SW 1271 (cell line): ENCODE measurements at regions not wholly inside any gene's neighbourhood (a gene's known extent, or its start where the extent isn't known, plus 50 kb on each side); places are given as distances from the start of the nearest gene placed in this dataset.
"Not testable (repeated sequence)": the region's sequence is repeated elsewhere in the genome, so short reads cannot be mapped to it uniquely, and the experiment has no call there.

Experiments
- DNase-seq, 2 experiments: peaks; one replicate each; lab custom pipeline; 2025; lab: John Stamatoyannopoulos, UW

DNA sequence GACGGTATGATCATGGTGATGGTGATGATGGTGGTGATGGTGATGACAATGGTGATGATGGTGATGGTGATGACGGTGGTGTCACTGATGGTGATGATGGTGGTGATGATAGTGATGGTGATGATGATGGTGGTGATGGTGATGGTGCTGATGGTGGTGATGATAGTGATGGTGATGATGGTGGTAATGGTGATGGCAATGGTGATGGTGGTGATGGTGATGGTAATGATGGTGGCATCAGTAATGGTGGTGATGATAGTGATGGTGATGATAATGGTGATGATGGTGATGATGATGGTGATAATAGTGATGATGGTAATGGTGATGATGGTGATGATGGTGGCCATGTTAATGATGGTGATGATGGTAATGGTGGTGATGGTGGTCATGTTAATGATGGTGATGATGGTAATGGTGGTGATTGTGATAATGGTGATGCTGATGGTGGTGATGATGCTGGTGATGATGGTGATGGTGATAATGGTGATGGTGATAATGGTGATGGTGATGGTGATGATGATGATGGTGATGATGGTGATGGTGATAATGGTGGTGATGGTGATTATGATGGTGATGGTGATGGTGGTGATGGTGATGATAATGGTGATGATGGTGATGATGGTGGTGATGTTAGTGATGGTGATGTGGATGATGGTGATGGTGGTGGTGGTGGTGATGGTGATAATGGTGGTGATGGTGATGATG lies 107.2 kb downstream of the C16orf95 start:
- DNase-seq, result no peak

DNA sequence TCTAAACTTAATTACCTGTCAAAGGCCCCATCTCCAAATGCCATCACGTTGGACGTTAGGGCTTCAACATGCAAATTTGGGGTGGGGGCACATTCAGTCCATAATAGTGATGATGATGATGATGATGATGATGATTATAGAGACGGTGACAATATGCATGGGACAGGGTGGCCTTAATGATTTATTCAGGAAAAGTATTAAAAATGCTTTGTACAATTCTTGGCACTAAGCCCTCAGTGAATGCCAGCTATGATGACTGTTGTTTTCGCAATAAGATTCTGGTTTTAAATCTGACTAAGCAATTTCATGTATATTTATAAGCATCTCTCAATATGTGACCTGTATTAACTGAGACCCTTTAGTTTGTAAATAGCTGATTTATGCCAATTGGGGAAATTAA lies 106.3 kb downstream of the C16orf95 start:
- no peak for DNase-seq

DNA sequence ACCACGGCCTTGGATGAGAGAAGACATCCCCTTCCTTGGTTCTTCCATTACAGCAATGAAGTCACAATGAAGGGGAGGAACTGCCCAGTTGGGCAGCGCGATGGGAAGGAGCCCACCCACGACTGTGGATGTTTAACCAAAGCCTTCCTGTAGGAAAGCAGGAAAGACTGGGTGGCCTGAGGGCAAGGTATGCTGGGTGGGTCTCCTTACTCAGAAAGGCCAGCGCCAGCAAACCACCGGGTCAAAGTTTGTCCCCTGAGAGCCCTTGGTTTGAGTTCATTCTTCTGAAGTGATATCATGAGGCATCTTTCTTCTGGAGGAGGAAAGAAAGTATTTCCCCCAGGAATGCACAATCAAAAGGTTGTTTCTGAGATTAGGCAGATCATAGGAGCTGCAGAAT lies 105.2 kb downstream of the C16orf95 start:
- no peak for DNase-seq

DNA sequence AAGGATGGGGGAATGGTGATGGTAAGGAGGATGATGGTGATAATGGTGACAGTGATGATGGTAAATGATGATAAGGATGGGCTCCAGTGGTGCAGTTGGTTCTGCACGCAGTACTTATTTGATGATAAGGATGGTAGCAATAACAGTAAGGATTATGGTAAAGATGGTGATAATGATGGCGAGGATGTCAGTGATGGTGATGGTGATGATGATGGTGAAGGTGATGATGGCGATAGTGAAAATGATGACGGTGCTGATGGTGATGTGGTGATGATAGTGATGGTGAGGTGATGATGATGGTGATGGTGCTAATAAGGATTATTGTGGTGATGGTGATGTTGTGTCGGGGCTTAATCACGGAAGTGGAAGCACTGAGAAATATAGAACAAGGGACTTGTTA lies 103.7 kb downstream of the C16orf95 start:
- DNase-seq, result no peak

DNA sequence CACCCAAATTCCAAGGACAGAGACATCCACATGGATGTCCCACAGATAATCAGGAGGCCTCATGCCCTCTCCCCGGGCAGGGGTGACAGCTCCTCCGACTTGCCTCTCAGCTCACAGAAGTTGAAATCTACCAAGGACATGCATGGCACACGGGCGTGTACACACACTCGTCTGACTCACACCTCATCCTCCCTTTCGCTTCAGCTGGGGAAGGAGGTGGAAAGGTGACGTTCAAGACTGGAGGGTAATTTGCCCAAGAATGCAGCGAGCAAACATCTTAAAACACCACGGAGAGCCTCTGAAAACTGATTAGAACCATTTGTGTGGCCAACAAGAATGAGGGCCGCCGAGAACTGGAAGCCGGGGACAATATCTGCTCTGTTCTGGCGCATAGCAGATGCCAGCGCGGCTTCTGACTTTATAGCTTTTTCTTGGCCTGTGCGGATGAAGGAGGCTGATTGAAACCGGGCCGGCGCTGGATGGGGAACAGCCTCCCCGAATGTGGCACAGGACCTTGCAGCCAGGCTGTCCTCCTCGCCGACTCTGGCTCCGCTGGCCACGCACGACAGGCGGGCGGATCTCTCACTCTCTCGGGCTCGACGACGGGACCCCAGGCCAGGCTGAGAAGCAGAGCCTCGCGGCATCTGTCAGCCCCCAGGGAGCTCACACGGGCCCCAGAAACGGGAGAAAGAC lies 100.9 kb downstream of the C16orf95 start:
- no peak for DNase-seq

DNA sequence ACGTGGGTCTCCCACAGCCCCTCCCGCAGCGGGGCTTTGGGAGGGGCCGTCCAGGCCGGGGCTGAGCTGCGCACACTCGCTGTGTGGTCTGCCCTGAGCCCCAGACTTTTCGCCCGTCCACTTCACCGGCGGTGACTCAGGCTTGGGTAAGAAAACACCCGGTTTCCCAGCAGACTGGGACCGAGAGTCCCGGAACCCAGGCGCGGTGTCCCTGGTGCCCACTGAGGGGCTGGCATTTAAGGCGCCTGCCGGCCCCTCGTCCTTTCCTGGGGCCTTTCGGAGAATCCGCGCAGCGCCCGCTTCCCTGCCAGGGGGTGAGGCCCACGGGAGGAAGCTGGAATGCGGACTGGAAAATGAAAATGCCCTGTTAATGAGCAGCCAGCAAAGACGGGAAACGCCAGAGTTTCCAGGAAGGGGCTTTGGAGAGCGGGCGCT lies 100.3 kb downstream of the C16orf95 start:
- no peak for DNase-seq

DNA sequence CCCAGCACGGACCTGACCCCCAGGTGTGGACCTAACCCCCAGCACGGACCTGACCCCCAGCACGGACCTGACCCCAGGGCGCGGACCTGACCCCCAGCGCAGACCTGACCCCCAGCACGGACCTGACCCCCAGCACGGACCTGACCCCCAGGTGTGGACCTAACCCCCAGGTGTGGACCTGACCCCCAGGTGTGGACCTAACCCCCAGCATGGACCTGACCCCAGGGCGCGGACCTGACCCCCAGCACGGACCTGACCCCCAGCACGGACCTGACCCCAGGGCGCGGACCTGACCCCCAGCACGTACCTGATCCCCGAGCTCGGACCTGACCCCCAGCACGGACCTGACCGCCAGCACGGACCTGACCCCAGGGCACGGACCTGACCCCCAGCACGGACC lies 99.4 kb downstream of the C16orf95 start:
- not testable (repeated sequence) for DNase-seq

DNA sequence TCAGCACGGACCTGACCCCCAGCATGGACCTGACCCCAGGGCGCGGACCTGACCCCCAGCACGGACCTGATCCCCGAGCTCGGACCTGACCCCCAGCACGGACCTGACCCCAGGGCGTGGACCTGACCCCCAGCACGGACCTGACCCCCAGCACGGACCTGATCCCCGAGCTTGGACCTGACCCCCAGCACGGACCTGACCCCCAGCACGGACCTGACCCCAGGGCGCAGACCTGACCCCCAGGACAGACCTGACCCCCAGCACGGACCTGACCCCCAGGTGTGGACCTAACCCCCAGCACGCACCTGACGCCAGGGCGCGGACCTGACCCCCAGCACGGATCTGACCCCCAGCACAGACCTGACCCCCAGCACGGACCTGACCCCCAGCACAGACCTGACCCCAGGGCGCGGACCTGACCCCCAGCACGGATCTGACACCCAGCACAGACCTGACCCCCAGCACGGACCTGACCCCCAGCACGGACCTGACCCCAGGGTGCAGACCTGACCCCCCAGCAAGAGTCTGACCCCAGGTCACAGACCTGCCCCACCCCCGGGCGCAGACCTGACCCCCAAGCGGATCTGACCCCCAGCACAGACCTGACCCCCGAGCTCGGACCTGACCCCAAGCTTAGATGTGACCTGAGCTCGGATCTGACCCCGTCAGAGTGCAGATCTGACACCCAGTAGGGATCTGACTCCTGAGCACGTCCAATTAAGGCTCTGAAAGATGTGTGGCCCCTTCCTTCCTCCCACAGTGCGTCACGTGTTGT lies 98.7 kb downstream of the C16orf95 start:
- DNase-seq, result no peak

DNA sequence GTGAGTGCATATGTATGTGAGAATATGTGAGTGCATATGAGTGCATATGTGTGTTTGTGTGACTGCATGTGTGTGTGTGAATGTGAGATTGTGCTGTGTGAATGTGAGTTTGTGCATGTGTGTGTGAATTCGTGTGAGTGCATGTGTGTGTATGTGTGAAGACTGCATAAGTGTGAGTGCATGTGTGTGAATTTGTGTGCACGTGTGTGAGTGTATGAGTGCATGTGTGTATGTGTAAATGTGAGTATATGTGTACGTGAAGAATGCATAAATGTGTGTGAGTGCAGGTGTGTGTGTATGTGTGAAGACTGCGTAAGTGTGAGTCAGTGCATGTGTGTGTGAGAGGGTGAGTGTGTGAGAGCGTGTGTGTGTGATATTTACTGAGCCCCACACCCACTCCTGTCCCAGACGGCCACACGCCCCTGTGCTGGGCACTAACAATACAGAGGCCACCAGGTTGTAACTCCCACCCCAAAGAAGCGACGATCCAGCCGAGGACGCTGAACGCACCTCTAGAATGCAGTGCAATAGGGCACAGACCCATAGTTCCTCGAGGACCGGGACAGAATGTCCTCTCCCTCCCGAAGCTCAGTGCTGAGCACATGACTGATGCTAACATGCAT lies 97.8 kb downstream of the C16orf95 start:
- DNase-seq, result no peak

DNA sequence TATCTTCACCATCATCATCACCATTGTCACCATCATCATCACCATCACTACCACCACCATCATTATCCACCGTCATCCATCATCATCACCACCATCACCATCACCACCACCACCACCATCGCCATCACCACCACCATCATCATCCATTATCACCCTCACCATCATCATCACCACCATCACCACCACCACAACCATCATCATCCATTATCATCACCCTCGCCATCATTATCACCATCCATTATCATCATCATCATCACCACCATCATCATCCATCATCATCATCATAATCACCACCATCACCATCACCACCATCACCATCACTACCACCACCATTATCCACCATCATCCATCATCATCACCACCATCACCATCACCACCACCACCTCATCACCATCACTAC lies 95.6 kb downstream of the C16orf95 start:
- DNase-seq, result no peak

DNA sequence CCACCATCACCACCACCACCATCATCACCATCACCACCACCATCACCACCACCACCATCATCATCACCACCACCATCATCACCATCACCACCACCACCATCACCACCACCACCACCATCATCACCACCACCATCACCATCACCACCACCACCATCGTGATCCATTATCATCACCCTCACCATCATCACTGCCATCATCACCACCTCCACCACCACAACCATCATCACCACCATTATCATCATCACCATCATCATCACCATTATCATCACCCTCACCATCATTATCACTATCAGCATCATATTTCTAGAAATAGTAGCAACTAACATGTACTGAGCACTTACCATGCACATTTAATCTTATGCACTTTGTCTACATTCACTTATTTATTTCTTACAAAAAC lies 94.9 kb downstream of the C16orf95 start:
- DNase-seq, result no peak

DNA sequence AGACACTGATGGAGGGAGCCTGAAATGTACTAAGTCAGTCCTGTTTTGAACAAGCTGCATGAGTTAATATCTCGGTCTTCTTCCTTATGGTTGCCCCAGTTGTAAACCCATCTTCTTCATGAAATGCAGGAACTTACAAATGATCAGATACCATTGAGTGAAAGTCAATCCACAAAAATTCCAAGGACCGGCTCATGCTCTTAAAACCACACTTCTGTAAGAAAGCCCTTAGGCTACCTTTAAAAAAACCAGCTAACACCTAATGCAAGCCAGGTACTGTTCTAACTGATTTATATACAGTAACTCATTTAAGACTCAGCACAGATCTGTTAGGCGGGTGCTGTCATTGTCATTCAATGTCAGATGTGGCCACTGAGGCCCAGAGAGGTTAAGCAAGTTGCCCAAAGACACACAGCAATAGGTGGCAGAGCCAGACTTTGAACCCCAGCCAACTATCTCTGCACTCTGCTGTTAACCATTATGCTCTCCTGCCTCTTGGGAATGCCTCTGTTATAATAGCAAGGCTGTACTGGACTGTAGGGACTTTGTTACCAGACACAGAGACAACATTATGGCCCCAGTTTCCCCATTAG lies 93.4 kb downstream of the C16orf95 start:
- no peak for DNase-seq

DNA sequence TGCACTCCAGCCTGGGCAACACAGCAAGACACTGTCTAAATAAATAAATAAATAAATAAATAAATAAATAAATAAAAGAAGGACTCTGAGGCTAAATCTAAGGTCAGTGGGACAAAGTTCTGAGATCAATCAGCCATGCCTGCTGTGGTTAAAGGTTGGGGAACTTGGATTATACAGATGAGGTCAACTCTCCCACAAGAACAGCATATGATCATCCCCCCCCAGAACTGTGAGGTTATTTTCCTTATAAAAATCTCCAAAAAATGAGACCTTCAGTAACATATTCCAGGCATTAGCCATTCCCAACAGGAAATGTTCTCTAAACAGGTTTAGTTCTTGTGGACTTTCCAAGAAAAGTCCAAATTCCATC lies 90.3 kb downstream of the C16orf95 start:
- no peak for DNase-seq

DNA sequence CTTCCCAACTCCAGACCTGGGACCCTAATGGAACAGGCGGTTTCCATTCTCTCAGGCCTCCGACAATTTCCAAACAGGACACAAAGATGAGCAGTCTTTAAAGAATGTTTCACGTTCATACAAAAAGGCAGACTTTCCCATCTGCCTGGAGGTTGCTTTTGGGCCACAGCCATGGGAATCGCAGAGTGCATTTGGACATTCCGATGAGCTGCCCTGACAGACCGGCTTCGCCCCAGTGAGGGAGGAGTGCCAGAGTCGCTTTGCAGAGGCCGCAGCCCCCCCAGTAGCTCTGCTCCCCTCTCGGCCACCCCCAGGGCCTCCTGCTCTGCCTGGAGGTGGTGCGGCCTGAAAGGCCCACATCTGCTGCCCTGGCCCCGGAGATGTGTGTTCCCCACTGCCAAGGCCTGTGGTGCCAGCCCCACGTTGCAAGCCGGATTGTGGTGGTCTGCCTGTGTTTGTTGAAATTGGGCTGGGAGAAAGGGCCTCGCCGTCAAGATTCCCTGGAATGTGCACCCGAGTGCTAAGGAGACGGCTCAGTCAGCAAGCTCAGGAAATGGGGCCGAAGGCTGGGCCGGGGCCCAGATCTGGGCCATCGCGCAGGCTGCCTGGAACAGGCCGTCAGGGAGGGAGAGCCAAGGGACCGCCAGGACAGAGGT lies 89.8 kb downstream of the C16orf95 start:
- no peak for DNase-seq

DNA sequence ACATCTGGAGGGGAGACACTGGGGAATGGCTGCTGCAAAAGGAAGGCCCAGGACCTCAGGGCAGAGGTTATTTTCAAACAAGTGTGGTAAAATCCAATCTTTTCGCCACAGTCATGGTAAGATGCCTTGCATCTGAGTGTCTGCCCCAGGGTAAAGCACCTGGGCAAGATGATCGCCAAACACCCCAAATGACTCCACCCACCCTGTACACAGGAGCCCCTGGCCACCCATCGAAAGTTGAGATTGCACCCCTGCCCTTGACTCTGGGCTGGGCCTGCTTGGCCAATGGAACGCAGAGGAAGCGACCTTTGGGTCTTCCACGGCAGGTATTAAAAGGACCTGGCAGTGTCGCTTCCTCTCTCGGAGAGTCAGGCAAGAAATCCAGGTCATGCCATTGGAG lies 88.8 kb downstream of the C16orf95 start:
- DNase-seq, result no peak

DNA sequence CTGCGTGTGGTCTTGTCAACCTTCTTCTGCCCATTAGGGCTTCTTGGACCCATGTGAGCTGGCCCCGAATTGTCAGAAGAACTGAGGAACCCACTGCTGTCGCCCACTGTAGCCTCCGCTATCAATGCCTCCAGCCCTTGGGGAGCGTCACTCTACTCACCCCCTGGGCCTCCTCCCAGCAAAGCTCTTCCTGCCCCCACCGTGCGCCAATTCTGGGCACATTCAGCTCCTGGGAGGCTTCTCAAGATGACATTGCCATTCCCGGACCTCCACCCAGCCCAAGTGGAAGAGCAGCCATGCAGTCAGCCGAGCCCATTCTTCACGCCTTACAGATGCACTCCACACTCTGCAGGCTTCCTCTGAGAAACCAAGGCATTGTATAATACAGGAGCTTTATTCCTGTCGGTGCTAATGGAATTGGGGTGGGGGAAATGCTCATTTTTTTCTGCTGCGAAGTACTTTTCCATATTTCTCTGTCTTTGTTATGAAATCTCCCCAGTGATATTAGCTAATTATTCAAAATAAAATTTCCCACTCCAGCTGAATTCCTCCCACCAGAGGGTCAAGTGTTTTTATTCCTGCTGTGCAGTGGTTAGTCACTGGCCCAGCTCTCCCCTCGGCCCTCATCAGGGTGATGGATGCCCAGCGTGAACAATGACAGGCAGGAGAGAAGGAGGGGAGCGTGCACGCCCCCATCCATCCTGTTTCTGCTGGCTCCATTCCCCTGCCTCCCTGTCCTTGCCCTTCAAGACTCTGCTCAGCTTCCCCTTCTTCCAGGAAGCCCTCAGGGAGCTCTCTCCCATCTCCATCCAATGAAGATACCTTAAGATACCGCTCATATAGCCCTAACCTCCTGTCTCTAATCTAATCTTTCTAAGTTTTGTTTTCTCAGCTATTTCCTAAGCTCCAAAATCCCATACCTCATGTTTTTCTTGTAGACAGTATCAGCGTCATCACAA lies 87.7 kb downstream of the C16orf95 start:
- DNase-seq, result no peak

DNA sequence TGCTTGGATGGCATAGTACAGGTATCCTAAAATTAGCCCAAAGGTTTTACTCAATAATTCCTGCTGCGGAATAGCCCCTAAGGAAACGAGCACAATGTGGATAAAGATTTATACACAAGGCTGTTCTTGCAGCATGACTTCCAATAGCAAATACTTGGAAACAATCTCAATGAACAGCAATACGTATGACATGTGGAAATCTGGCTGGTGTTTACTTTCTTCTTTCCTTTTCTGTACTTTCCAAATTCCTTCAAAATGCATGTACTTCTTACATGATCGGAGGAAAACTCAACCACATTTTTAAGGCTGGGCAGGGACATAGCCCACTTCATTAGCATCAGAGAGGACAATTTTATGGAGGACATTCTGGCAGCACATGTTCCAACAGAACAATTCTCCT lies 86.6 kb downstream of the C16orf95 start:
- no peak for DNase-seq

DNA sequence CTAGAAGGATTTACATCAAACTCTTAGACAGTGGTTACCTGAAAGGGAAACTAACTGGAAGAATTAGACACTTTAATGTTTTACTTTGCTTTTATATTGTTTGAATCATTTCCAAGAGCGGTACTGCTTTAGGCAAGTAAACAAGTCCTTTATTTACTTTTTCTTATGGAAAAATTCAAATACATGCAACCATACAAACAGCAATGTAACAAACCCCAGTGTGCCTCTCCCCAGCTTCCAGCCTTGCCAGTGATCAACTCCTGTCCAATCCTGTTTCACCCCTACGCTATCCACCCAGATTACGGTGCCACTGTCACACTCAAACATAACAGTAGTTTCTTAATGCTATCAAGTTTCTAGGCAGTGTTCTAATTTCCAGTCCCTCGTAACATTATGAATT lies 85.9 kb downstream of the C16orf95 start:
- no peak for DNase-seq

DNA sequence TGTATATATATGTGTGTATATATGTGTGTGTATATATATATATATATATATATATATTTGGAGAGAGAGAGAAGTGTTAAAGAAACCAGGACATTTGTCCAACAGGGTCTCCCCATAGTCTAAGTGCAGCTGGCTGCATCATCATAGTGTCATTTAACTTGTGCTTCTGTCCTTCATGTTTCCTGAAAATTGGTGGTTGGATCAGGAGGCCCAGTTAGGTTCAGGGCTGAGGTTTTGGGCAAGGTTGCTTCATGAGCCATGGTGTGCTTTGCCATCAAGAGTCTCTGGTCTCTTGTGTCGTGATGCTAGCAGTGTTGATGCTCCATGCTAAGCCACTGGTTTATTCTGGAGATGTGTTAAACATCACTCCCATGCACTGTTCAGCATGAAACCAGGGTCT lies 85.3 kb downstream of the C16orf95 start:
- DNase-seq, result no peak

DNA sequence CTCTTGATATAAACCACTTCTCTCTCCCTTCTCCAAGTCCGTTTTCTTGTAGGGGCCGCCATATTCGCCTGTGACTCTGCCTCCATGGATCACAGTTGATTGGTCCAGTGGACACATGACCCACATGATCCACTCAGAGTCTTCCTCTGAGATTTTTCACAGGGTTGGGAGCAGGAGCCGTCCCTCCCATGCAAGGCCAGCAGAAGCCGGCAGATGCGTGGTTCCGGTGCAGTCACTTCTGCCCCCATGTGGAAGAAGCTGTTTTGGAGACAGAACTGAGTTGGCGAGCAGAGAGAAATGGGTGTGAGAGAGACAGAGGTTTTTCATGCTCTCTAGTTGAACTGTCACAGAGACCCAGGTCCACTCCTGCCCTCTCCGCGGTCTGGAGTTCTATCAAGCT lies 83.3 kb downstream of the C16orf95 start:
- DNase-seq, result no peak

DNA sequence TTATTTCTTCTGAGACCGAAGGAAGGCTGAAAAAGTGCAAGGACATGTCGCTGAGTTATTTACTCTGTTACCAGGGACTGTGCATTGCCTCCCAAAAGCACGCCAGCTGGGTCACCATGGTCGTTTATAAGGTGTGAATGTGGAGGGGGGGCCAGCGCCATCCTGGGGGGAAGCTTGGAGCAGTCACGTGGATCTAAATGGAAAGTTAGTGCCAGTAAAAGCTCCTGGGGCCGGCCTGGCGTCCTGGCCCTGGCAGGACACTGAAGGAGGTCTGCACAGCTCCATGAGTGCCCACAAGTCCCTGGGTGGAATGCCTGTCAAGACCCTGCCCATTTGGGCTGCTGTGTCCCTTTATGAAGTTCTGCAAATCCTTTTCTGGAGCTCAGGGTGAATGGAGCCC lies 82.6 kb downstream of the C16orf95 start:
- DNase-seq, result no peak
